K562 (cell line): ENCODE measurements at regions not wholly inside any gene's neighbourhood (a gene's known extent, or its start where the extent isn't known, plus 50 kb on each side); places are given as distances from the start of the nearest gene placed in this dataset.

ENCODE experiments used
- CEBPB ChIP-seq: fragments of 450-650 bp; IDR thresholded peaks from 2 replicates; pipeline ENCODE4 v1.6.1; 2016; ENCODE audit warnings: missing genetic modification characterization, missing compliant biosample characterization
- SIN3B ChIP-seq: fragments of 450-650 bp; IDR thresholded peaks from 2 replicates; pipeline ENCODE4 v1.6.1; 2017; ENCODE audit warnings: low read depth, mild to moderate bottlenecking, moderate library complexity
- ZKSCAN8 ChIP-seq: fragments of 200-800 bp; sonication (Bioruptor generic); IDR thresholded peaks from 2 replicates; pipeline ENCODE4 v1.6.1; 2016; ENCODE audit warnings: missing genetic modification characterization, missing compliant biosample characterization
- TF ChIP-seq, protein P1 (sequence below), 2 experiments: IDR thresholded peaks in 1 of 2; conservative IDR thresholded peaks in 1 of 2; 2 replicates each; pipeline ENCODE4 v1.6.1; 2016; ENCODE audit warnings: low read depth in 2 of 2, mild to moderate bottlenecking in 1 of 2, missing compliant biosample characterization in 1 of 2, missing genetic modification characterization in 1 of 2, moderate library complexity in 1 of 2
- TF ChIP-seq, protein P2 (sequence below), 2 experiments: fragments of 450-650 bp; conservative IDR thresholded peaks; 2 replicates each; pipeline ENCODE4 v1.6.1; 2017; ENCODE audit warnings: mild to moderate bottlenecking in 2 of 2, moderate library complexity in 2 of 2

DNA sequence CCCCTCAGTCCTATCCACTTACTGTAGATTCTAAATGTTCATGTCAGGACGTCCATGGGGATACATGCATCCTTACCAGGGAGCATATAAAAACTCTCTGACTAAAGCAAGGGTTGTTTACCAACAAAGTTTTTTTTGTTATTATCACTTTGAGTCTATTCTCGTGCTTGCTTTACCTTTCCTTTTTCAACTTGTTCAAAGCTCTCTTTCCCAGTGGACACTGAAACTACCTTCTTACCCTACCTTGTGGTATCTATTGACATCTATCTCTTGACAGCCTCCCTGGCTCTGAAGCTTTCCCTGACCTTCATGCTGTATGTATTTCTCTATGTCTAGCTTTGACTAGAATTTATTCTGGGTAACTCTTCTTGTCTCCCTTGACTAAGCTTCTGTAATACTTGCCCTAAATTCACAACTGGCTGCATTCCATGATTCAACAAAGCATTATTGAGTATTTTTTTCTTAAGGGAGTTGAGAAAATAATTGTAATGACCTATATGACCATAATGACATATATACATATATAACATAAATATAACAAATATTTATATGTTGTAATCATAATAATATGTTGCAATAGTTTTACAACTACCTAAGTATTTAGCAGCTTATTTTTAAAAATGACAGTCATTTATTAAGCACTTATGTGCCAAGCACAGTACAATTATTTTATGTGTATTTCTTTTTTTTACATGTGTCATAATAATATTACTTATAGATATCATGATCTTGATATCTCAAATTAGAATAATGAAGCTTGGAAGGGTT lies 403.4 kb upstream of the SPRY2 start (continued):
- TF ChIP-seq, protein P1, sequence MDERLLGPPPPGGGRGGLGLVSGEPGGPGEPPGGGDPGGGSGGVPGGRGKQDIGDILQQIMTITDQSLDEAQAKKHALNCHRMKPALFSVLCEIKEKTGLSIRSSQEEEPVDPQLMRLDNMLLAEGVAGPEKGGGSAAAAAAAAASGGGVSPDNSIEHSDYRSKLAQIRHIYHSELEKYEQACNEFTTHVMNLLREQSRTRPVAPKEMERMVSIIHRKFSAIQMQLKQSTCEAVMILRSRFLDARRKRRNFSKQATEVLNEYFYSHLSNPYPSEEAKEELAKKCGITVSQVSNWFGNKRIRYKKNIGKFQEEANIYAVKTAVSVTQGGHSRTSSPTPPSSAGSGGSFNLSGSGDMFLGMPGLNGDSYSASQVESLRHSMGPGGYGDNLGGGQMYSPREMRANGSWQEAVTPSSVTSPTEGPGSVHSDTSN (CRISPR knock-in tag; IDR thresholded peaks at IDR 0.05; ENCODE audit: low read depth): no peak
- TF ChIP-seq, protein P1 (tag; conservative IDR thresholded peaks at IDR 0.05; ENCODE audit: low read depth): no peak
- TF ChIP-seq CEBPB (peak; percentile 95), SIN3B (no peak), ZKSCAN8 (CRISPR knock-in tag) (no peak)
- TF ChIP-seq, protein P2, sequence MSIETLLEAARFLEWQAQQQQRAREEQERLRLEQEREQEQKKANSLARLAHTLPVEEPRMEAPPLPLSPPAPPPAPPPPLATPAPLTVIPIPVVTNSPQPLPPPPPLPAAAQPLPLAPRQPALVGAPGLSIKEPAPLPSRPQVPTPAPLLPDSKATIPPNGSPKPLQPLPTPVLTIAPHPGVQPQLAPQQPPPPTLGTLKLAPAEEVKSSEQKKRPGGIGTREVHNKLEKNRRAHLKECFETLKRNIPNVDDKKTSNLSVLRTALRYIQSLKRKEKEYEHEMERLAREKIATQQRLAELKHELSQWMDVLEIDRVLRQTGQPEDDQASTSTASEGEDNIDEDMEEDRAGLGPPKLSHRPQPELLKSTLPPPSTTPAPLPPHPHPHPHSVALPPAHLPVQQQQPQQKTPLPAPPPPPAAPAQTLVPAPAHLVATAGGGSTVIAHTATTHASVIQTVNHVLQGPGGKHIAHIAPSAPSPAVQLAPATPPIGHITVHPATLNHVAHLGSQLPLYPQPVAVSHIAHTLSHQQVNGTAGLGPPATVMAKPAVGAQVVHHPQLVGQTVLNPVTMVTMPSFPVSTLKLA (conservative IDR thresholded peaks at IDR 0.05): no peak
- TF ChIP-seq, all 486 proteins: peak for 5
